ENCODE measurements at regions not wholly inside any gene's neighbourhood (a gene's known extent, or its start where the extent isn't known, plus 50 kb on each side); places are given as distances from the start of the nearest gene placed in this dataset.

DNA sequence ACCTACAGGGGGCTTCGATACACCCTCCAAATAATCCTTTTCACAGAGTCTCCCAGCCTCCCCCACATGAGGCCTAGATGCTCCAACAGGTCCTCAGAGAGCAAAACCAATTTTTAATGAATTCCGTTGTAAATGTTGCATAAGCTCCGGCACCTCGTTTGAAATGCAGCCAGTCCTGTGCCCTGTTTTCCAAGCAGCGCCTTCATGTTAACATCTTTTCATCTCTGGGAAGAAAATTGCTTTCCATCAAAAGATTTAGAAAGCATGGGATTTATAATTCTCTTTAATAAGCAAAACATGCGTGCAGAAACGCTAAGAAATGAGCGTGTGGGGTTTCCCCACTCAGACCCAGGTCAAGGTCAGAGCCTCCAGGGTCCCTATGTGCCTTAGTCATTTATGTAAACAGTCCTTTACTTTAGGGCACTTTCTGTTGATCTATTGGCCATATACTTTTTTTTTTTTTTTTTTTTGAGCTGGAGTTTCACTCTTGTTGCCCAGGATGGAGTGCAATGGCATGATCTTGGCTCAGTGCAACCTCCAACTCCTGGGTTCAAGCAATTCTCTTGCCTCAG is 177.5 kb upstream of the S1PR3 start:
- no peaks in the 10 kb centered on the region for H3K9me3 Mint-ChIP-seq
- H3K4me3 Mint-ChIP-seq, result no peak overlapping the region
- peaks cover 6% of the 10 kb centered on the region for H3K27me3 Mint-ChIP-seq
- ChIA-PET POLR2A (no interaction called here), CTCF (no interaction called here)
- ATAC-seq (ENCODE audit: low read depth) (no peak), DNase-seq (no peak)
- TF ChIP-seq CTCF (IDR thresholded peaks at IDR 0.05), result no peak
- H3K4me1 Mint-ChIP-seq, result no peaks in the 10 kb centered on the region
- intact Hi-C loops (cut with micrococcal nuclease), result no loop called here
- no peak overlapping the region for H3K27ac Mint-ChIP-seq
- no peaks in the 10 kb centered on the region for H3K36me3 Mint-ChIP-seq (ENCODE audit: low read depth)

DNA sequence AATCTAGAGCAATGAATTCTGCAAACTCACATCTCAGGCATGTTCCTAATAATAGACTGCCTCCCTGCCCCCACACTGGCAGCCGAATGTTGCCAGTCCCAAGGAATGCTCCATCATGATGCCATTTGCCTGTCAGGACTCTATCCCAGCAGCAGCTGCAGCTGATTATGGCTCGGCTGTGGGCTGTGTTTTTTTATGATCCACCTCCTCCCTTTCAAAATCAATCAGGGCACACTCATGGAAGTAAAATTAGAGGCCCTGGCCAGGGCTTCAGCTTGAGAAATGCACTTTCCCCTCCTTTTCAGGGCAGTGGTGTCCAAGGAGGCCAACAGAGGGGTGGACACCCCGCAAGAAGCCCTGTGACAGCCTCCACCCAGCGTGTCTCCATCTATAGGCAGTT is 176.7 kb upstream of the S1PR3 start:
- Mint-ChIP-seq H3K4me3 (no peak overlapping the region), H3K9me3 (no peaks in the 10 kb centered on the region), H3K27me3 (peaks cover 6% of the 10 kb centered on the region), H3K36me3 (ENCODE audit: low read depth) (no peaks in the 10 kb centered on the region), H3K27ac (no peak overlapping the region), H3K4me1 (no peaks in the 10 kb centered on the region)
- ATAC-seq (ENCODE audit: low read depth), result no peak
- TF ChIP-seq CTCF (IDR thresholded peaks at IDR 0.05), result no peak
- POLR2A ChIA-PET, result no interaction called here
- intact Hi-C loops (cut with micrococcal nuclease), result no loop called here
- no peak for DNase-seq
- CTCF ChIA-PET, result no interaction called here

DNA sequence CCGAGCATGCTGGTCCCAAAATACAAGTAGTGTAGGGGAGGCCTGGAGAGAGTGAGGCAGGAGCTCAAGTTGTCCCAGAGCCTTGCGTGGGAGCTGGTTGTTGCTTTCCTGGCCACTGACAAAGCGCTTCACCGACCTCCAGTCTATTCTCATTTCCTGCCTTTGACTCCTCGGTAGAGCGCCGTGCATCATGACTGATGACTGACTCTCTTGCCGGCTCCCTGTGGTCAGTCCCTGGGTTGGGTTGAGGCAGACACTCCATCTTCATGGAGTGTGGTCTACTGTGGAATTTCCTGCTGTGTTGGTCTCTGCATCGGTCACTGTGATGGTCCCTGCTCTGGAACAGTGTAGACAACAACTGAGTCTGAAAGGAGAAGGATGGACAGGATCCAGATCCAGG is 175.1 kb upstream of the S1PR3 start:
- Mint-ChIP-seq H3K27ac (no peak overlapping the region), H3K4me1 (no peaks in the 10 kb centered on the region), H3K36me3 (ENCODE audit: low read depth) (no peaks in the 10 kb centered on the region), H3K27me3 (peaks cover 6% of the 10 kb centered on the region), H3K4me3 (no peak overlapping the region), H3K9me3 (no peaks in the 10 kb centered on the region)
- intact Hi-C loops (cut with micrococcal nuclease), result no loop called here
- no peak for TF ChIP-seq CTCF (IDR thresholded peaks at IDR 0.05)
- DNase-seq (no peak), ATAC-seq (ENCODE audit: low read depth) (no peak)
- ChIA-PET CTCF (no interaction called here), POLR2A (no interaction called here)

DNA sequence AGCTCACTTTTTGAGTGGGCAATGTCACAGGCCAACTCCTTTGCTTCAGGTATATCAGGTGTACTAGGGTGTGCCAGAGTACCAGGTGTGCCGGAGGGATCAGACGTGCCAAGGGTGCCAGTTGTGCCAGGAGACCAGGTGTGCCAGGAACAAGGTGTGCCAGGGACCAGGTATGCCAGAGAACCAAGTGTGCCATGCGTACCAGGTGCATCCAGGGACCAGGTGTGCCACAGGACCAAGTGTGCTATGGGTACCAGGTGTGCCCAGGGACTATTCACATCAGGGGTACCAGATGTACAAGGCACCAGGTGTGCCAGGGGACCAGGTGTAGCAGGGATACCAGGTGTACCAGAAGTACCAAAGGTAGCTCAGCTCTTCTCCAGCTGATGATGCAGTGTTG is 174.7 kb upstream of the S1PR3 start:
- Mint-ChIP-seq H3K4me1 (no peaks in the 10 kb centered on the region), H3K27ac (no peak overlapping the region), H3K27me3 (peaks cover 5% of the 10 kb centered on the region), H3K9me3 (no peaks in the 10 kb centered on the region), H3K36me3 (ENCODE audit: low read depth) (no peaks in the 10 kb centered on the region), H3K4me3 (no peak overlapping the region)
- ATAC-seq (ENCODE audit: low read depth) (no peak), DNase-seq (no peak)
- intact Hi-C loops (cut with micrococcal nuclease), result no loop called here
- POLR2A ChIA-PET, result no interaction called here
- TF ChIP-seq CTCF (IDR thresholded peaks at IDR 0.05), result no peak
- CTCF ChIA-PET, result no interaction called here

DNA sequence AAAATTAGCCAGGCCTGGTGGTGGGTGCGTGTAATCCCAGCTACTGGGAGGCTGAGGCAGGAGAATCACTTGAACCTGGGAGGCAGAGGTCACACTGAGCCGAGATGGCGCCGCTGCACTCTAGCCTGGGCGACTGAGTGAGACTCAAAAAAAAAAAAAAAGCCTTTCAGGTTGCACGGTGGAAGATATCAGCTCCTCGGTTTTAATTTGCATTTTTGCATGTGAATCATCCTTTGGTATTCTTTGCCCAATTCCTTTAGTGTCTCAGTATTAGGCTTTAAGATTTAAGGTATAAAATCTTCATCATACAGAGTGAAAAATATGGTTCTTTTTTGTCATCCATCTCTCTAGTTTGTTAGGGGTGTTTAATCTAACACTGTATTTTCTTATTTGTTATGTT is 173.6 kb upstream of the S1PR3 start:
- no peak for TF ChIP-seq CTCF (IDR thresholded peaks at IDR 0.05)
- CTCF ChIA-PET, result no interaction called here
- Mint-ChIP-seq H3K36me3 (ENCODE audit: low read depth) (no peaks in the 10 kb centered on the region), H3K4me3 (no peak overlapping the region), H3K9me3 (no peaks in the 10 kb centered on the region), H3K4me1 (no peaks in the 10 kb centered on the region), H3K27me3 (peaks cover 5% of the 10 kb centered on the region), H3K27ac (no peak overlapping the region)
- intact Hi-C loops (cut with micrococcal nuclease), result no loop called here
- ATAC-seq (ENCODE audit: low read depth) (no peak), DNase-seq (no peak)
- POLR2A ChIA-PET, result no interaction called here
